Ureter (tissue), 1 donor: ENCODE measurements at regions not wholly inside any gene's neighbourhood (a gene's known extent, or its start where the extent isn't known, plus 50 kb on each side); places are given as distances from the start of the nearest gene placed in this dataset.
"Not testable (repeated sequence)": the region's sequence is repeated elsewhere in the genome, so short reads cannot be mapped to it uniquely, and the experiment has no call there.

Experiments
- DNase-seq: peaks from one replicate; pipeline ENCODE4 v3.0.0-alpha.2; 2020; ENCODE audit warnings: low spot score
- donor health status: DM: yes; HTN: yes; CAD: no.

DNA sequence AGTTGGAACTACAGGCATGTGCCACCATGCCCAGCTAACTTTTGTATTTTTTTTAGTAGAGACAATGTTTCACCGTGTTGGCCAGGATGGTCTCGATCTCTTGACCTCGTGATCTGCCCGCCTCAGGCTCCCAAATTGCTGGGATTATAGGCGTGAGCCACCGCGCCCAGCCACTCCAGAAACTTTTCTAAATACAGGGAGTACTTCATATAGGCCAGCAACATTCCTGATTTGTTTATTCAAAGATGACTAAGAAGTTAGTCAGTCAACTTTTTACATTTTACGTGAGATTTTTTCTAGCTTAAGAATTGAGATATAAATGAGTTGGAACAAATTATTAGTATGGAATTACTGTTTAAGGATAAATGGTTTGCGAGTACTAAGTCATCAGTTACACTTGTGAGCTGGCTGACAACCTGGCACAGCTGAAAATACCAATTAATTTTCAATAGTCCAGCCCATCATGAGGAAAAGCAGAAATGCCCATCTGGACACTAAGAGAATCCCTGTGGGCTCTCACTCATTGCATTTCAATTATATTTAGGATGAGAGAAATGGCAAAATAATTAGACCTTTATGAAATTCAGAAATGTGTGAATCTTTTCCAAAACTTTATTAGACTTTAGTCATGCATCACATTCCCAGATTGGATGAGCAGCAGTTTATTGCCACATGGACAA is 430.8 kb upstream of the SPATA31A3 start:
- DNase-seq, result not testable (repeated sequence)

- not testable (repeated sequence) for DNase-seq
These were observed 426.2 kb upstream of the SPATA31A3 start for GRCh38 chr9:67418496-67419079.

GRCh38 chr9:67417341-67417983 is 425.1 kb upstream of the SPATA31A3 start:
- DNase-seq, result not testable (repeated sequence)

DNA sequence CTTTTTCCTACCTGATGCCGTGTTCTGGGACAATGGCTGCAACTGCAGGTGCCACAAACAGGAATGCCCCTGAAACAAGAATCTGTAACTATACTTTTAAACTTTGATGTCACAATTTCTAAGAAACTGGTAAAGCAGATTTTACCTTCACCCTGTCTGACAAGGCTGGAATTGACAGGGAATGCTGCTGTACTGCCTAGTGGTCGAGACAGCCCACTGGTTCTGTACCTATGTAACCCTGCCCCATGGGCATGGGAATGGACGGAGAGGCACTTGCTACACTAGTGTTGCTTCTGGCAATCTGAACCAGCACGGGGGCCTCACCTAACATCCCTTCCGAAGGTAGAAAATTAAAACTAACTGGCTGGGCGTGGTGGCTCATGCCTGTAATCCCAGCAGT is 424.3 kb upstream of the SPATA31A3 start:
- not testable (repeated sequence) for DNase-seq

DNA sequence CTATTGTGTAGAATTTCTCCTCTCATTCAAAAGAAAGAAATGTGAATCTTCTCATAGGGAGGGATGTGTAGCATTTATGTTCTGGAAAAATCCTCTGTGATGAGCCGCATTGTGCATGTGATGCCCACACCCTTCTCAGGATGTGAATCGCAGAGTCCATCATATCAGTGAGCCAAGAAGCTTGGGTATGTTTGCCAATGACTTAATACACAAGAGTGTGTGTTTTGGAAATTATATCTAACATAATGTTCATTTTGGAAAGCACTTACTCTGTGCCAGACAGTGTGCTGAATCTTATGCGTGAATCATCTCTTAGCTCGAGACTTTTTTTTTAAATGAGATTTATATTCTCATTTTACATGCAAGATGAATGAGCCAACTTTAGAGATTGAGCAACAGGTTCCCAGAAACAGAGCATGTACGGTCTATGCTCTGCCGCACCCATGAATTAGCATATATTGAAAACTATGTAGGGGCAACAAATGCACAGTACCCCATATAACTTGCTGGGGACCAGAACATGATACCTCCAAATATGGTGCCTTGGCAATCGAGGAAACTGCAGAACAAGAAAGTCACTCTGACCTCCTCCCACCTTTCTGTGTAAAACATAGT is 418.4 kb upstream of the SPATA31A3 start:
- DNase-seq, result not testable (repeated sequence)

DNA sequence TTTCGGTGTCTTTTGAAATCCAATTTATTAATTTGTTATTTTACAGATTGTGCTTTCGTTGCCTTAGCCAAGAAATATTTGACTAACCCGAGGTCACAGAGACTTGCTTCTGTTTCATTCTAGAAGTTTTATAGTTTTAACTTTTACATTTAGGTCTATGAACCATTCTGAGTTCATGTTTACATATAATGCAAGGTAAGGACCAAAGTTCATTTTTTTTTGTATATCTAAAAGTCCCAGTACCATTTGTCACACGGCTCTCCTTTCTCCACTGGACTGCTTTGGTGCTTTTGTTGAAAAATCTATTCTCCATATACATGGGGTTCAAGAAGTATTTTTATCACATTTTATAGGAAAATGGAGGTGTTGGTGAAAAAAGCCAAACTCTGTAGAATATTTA is 411.4 kb upstream of the SPATA31A3 start:
- not testable (repeated sequence) for DNase-seq

- DNase-seq, result not testable (repeated sequence)
These were observed 405.4 kb upstream of the SPATA31A3 start for GRCh38 chr9:67397731-67398130.

- DNase-seq, result not testable (repeated sequence)
These were observed 402.4 kb upstream of the SPATA31A3 start for GRCh38 chr9:67394782-67395181.

GRCh38 chr9:67394038-67394437 is 401.7 kb upstream of the SPATA31A3 start:
- DNase-seq, result not testable (repeated sequence)

DNA sequence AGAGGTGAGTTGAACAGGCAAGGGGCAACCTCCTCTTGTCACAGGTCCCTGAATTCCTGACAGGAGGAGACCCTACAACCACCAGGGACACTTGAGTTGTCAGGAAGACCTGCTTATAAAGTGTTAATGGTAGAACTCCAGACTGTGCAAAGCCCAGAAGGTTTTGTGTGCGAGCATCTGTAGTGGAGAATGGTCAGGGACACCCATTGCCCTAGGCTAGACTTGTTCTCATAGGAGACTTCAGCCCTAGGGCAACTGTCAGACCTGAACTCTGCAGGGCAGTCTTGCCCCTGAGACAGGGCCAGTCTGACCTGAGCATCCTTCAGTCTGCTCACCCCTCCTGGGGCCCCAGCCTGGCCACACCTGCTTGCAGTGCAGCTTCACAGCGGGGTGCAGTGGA is 377.3 kb upstream of the SPATA31A3 start:
- not testable (repeated sequence) for DNase-seq

DNA sequence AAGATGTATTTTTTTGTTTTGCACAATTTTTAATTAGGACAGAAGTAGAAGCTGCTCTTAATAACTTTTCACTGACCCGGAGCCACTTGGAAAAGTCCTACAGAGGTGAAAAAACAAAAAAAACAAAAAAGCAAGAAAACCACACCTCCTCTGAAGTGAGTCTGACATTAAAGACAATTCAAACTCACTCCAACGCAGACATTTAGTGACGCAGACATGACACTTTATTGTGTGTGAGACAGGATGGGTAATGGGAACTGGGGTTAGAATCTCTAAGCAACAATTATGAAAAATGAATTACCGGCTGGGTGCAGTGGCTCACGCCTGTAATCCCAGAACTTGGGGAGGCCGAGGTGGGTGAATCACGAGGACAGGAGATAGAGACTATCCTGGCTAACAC is 370.0 kb upstream of the SPATA31A3 start:
- not testable (repeated sequence) for DNase-seq

GRCh38 chr9:67353961-67354360 is 361.6 kb upstream of the SPATA31A3 start:
- DNase-seq, result not testable (repeated sequence)

DNA sequence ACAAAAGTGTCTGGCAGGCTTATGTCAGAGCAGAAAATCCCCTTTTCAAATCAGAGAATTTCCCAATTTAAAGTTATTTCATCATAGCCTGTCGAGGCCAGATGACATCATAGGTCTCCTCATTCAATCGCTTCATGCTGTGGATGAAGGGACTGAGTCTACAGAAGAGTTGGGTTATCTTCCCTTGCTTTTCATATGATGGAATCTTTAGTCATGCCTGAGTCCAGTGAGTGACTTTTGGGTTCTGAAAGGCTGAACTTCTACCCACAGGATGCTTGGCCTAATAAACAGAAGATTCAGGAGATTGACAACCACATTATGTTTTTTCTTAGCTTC is 357.0 kb upstream of the SPATA31A3 start:
- not testable (repeated sequence) for DNase-seq

DNA sequence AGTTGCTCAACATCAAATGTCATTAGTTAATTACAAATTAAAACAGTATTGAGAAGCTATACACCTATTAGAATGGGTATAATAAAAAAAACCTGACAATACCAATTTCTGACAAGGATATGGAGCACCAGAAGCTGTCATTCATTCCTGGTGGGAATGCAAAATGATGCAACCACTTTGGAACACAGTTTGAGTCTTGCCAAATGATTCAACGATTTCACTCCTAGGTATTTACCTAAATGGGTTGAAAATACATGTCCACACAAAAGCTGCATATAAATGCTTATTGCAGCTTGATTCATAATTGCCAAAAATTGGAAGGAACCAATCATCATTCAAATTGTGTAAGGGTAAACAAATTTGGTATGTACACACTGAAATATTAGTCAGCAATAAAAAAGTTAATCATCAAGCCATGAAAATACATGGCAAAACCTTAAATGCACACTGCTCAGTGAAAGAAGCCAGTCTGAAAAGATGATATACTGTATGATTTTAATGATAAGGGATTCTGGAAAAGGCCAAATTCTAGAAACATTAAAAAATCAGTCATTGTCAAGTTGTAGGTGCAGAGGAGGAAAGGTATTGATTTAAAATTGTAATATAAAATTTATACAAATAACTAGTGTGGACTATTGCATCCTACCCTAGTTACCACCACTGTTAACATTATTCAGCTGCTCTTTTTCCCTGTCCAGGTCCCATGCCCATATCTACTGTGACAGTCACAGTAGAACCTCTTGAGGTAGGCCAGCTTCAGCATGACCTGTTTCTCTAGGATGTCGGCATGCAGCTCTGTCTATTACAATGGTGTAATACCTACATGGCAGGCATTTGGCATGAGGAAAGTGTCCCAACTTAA is 356.4 kb upstream of the SPATA31A3 start:
- not testable (repeated sequence) for DNase-seq

DNA sequence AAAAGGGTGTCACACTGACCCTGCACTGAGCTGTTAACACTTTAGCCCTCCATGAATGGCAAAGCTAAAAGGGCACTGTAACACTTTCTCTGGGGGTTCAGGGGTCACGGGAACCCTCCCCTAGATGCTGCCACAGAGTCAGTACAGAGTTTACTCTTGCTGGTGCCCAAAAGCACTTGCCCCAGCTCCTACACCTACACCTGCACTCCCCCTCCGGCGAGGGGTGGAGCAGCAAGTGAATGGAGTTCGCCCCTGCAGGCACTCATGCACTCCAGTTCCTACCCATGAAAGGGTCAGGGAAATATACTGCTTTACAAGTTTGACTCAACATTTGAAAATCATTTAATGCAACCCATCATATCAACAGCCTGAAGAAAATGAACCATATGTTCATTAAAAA is 355.7 kb upstream of the SPATA31A3 start:
- DNase-seq, result not testable (repeated sequence)

DNA sequence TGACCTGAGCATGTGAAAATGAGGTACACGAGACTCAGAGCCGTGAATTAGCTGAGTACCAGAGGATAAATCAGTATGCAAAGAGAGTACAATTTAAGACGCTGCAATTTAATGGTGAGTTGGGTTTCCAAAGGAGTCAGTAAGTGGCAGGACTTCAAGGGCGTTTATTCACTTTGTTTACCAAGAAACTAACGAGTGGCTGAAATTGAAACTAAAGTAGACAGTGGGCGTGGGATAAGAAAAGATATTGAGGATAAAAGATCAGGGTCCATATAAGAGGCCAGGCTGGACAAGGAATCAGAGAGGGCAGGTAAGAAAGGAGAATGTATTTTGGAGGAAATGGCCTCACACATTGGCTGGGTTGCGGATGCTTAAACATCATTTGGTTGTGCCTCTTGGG is 346.9 kb upstream of the SPATA31A3 start:
- not testable (repeated sequence) for DNase-seq

- DNase-seq, result peak; percentile 6
These were observed 345.9 kb upstream of the SPATA31A3 start for GRCh38 chr9:67338201-67338600.

GRCh38 chr9:67334727-67335572 is 342.6 kb upstream of the SPATA31A3 start:
- not testable (repeated sequence) for DNase-seq

GRCh38 chr9:67331634-67332033 is 339.3 kb upstream of the SPATA31A3 start:
- not testable (repeated sequence) for DNase-seq

DNA sequence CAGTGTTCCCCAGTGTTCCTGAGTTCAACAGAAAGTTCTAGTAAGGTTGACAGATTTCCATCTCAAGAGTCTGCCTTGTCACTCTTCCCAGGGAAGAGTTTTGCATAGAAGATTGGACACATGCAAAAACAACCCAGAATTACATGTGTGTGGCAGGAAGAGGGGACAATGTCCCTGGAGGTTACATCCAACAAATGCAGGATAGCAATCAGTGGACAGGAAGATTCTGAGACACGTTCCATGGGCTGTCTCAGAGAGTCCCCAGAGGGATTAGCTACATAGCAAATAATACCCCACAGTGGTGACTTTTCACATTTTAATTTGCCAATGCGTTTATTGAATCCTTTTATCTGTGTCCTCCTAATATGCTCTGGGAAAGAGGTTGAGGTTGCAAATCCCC is 321.1 kb upstream of the SPATA31A3 start:
- not testable (repeated sequence) for DNase-seq

DNA sequence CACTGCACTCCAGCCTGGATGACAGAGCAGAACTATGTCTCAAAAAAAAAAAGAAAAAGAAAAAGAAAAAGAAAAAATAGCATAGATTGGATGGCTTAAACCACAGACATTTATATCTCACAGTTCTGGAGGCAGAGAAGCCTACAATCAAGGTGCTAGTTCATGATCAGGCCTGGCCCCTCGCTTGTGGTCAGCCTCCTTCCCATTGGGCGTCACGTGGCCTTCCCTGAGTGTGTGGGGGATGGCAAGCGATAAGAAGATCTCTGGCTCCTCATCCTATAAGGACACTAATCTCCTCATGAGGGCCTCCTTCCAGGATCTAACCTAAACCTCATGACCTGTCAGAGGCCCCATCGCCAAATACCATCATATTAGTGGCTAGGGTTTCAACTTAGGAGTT is 320.2 kb upstream of the SPATA31A3 start:
- not testable (repeated sequence) for DNase-seq
